ACC112 (cell line): ENCODE measurements at regions not wholly inside any gene's neighbourhood (a gene's known extent, or its start where the extent isn't known, plus 50 kb on each side); places are given as distances from the start of the nearest gene placed in this dataset.

Source experiments
- H2AFZ ChIP-seq: fragments of 200-600 bp; sonication (generic); one replicate; pipeline ENCODE4 v1.6.0; 2017; ENCODE audit warnings: antibody characterized with exemption, low read length; ENCODE audit not compliant: unreplicated experiment
- H3K27ac ChIP-seq: fragments of 200-600 bp; sonication (generic); 2 replicates; pipeline ENCODE4 v1.5.1; 2014; ENCODE audit warnings: low read depth, mild to moderate bottlenecking, antibody characterized with exemption, low read length, moderate library complexity
- H3K27me3 ChIP-seq: fragments of 200-600 bp; sonication (generic); 2 replicates; pipeline ENCODE4 v1.6.1; 2014; ENCODE audit warnings: mild to moderate bottlenecking, antibody characterized with exemption, low read length, moderate library complexity, mixed read lengths; ENCODE audit not compliant: insufficient read depth
- H3K36me3 ChIP-seq: fragments of 200-600 bp; sonication (generic); 2 replicates; pipeline ENCODE4 v1.6.1; 2016; ENCODE audit warnings: mild to moderate bottlenecking, antibody characterized with exemption, low read length, moderate library complexity, mixed read lengths; ENCODE audit not compliant: insufficient read depth
- H3K4me1 ChIP-seq: fragments of 200-600 bp; sonication (generic); one replicate; pipeline ENCODE4 v1.6.1; 2016; ENCODE audit warnings: low read length, mixed read lengths; ENCODE audit not compliant: insufficient read depth, unreplicated experiment, control insufficient read depth
- H3K4me3 ChIP-seq: fragments of 200-600 bp; sonication (generic); 2 replicates; pipeline ENCODE4 v1.5.1; 2014; ENCODE audit warnings: mild to moderate bottlenecking, low read depth, low read length
- H3K79me2 ChIP-seq: fragments of 200-600 bp; sonication (generic); one replicate; pipeline ENCODE4 v1.6.0; 2016; ENCODE audit warnings: low read length; ENCODE audit not compliant: control insufficient read depth, unreplicated experiment, insufficient read depth

GRCh38 chr14:98200601-98201000 is 1071.4 kb downstream of the BCL11B start:
- Histone ChIP-seq H3K79me2 (no peaks in the 10 kb centered on the region), H3K36me3 (no peaks in the 10 kb centered on the region), H3K4me3 (no peak overlapping the region), H3K4me1 (no peaks in the 10 kb centered on the region), H3K27ac (no peak overlapping the region), H2AFZ (no peak overlapping the region), H3K27me3 (no peaks in the 10 kb centered on the region)

GRCh38 chr14:98203421-98203820 is 1068.6 kb downstream of the BCL11B start:
- H3K36me3 ChIP-seq: no peaks in the 10 kb centered on the region
- no peaks in the 10 kb centered on the region for H3K79me2 ChIP-seq
- no peaks in the 10 kb centered on the region for H3K4me1 ChIP-seq
- H2AFZ ChIP-seq: no peak overlapping the region
- H3K27me3 ChIP-seq: no peaks in the 10 kb centered on the region
- no peak overlapping the region for H3K27ac ChIP-seq
- H3K4me3 ChIP-seq: no peak overlapping the region

DNA sequence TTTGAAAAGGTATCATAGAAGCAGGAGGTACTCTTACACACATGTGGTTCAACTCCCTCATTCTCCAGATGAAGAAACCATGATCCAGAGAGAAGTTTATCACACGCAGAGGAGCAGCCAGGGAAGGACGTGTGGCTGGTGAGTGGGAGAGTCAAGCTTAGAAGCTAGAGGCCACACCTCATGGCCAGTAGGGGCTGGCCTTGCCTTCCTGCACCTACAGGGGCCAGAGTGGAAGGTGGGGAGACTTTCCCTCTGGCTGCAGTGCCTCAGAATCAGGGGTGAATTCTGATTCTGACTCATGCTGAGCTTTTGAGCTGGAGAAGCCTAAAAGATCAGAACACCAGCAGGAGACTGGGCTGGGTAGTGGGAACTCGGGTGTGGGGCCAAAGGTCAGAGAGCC is 1067.9 kb downstream of the BCL11B start:
- H2AFZ ChIP-seq: no peak overlapping the region
- no peaks in the 10 kb centered on the region for H3K36me3 ChIP-seq
- H3K27me3 ChIP-seq: no peaks in the 10 kb centered on the region
- no peak overlapping the region for H3K4me3 ChIP-seq
- no peaks in the 10 kb centered on the region for H3K79me2 ChIP-seq
- no peak overlapping the region for H3K27ac ChIP-seq
- no peaks in the 10 kb centered on the region for H3K4me1 ChIP-seq

- Histone ChIP-seq H3K36me3 (no peaks in the 10 kb centered on the region), H3K4me1 (no peaks in the 10 kb centered on the region), H3K27me3 (no peaks in the 10 kb centered on the region), H3K79me2 (no peaks in the 10 kb centered on the region), H3K27ac (no peak overlapping the region), H2AFZ (no peak overlapping the region), H3K4me3 (no peak overlapping the region)
Observed at GRCh38 chr14:98207415-98207814, 1064.6 kb downstream of the BCL11B start.

DNA sequence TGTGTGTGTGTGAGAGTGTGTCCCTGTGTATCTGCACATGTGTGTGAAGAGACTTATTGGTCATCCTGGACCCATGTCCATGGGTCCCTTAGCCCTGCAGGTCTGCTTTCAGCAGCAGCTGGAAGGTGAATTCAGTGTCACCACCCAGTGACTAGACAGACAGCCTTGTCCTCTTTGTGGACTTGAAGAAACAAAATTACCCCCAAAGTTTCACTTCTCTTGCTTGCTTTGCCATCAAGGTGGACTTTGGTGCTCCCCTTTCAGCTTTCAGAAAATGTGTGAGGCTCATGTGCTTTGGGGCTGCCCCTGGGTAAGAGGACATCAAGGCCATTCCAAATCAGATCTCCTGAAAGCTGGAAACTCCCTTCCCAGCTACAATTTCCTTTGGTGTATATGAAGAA is 1063.8 kb downstream of the BCL11B start:
- no peak overlapping the region for H3K4me3 ChIP-seq
- no peaks in the 10 kb centered on the region for H3K79me2 ChIP-seq
- no peak overlapping the region for H3K27ac ChIP-seq
- no peak overlapping the region for H2AFZ ChIP-seq
- H3K27me3 ChIP-seq: no peaks in the 10 kb centered on the region
- H3K36me3 ChIP-seq: no peaks in the 10 kb centered on the region
- no peaks in the 10 kb centered on the region for H3K4me1 ChIP-seq

GRCh38 chr14:98208943-98209342 is 1063.1 kb downstream of the BCL11B start:
- no peak overlapping the region for H3K4me3 ChIP-seq
- H3K27ac ChIP-seq: no peak overlapping the region
- H3K4me1 ChIP-seq: no peaks in the 10 kb centered on the region
- no peaks in the 10 kb centered on the region for H3K27me3 ChIP-seq
- no peak overlapping the region for H2AFZ ChIP-seq
- H3K36me3 ChIP-seq: no peaks in the 10 kb centered on the region
- no peaks in the 10 kb centered on the region for H3K79me2 ChIP-seq

GRCh38 chr14:98210045-98210672 is 1061.8 kb downstream of the BCL11B start:
- Histone ChIP-seq H3K27me3 (no peaks in the 10 kb centered on the region), H3K4me3 (no peak overlapping the region), H3K79me2 (no peaks in the 10 kb centered on the region), H3K36me3 (no peaks in the 10 kb centered on the region), H2AFZ (no peak overlapping the region), H3K27ac (no peak overlapping the region), H3K4me1 (no peaks in the 10 kb centered on the region)

- no peaks in the 10 kb centered on the region for H3K36me3 ChIP-seq
- no peak overlapping the region for H2AFZ ChIP-seq
- no peak overlapping the region for H3K4me3 ChIP-seq
- H3K4me1 ChIP-seq: no peaks in the 10 kb centered on the region
- no peaks in the 10 kb centered on the region for H3K27me3 ChIP-seq
- H3K27ac ChIP-seq: no peak overlapping the region
- H3K79me2 ChIP-seq: no peaks in the 10 kb centered on the region
Observed at GRCh38 chr14:98217530-98217929, 1054.5 kb downstream of the BCL11B start.

DNA sequence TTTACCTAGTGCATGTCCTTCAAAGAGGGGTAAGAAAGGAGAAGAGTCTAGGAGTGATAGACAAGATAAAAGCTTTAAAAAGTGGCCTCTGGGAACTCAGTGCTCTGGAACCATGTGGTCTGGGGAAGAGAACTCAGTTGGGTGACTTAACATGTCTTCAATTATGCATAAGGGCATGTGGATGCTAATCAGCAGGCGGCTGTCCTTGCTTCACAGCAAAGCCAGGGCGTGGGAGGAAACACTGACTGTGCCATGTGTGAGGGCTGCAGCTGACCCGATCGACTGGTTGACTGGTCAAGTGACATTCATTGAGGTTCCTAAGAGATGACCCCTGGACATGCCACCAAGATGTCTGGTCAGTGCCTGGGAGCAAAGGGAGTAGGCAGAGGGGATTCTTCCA is 1053.8 kb downstream of the BCL11B start:
- Histone ChIP-seq H3K27ac (no peak overlapping the region), H3K36me3 (no peaks in the 10 kb centered on the region), H3K4me3 (no peak overlapping the region), H3K79me2 (no peaks in the 10 kb centered on the region), H3K4me1 (no peaks in the 10 kb centered on the region), H2AFZ (no peak overlapping the region), H3K27me3 (no peaks in the 10 kb centered on the region)

GRCh38 chr14:98219638-98220037 is 1052.4 kb downstream of the BCL11B start:
- Histone ChIP-seq H3K4me3 (no peak overlapping the region), H3K36me3 (no peaks in the 10 kb centered on the region), H3K27me3 (no peaks in the 10 kb centered on the region), H3K79me2 (no peaks in the 10 kb centered on the region), H3K27ac (no peak overlapping the region), H3K4me1 (no peaks in the 10 kb centered on the region), H2AFZ (no peak overlapping the region)

DNA sequence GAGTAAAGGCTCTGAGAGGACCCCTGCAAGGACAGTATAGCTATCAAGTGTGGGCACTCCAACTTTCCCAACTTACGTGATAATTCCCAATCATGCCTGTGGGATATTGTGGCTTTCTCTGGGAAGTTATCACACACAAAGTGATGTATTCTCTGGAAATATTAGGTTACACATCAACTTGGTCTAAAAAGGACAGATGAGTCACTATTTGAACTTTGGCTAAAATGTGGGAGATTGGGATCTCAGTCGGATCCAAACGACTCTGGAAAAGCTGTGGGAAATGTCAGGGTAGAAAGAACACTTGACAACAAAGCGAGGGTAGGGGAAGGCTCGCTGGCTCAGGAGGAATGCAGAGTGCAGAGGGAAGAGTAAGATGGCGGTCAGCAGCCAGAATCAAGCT is 1048.9 kb downstream of the BCL11B start:
- no peak overlapping the region for H3K4me3 ChIP-seq
- no peaks in the 10 kb centered on the region for H3K4me1 ChIP-seq
- no peaks in the 10 kb centered on the region for H3K27me3 ChIP-seq
- H3K79me2 ChIP-seq: no peaks in the 10 kb centered on the region
- H2AFZ ChIP-seq: no peak overlapping the region
- H3K36me3 ChIP-seq: no peaks in the 10 kb centered on the region
- no peak overlapping the region for H3K27ac ChIP-seq
